Endothelial cell of umbilical vein (primary cell): ENCODE measurements at regions not wholly inside any gene's neighbourhood (a gene's known extent, or its start where the extent isn't known, plus 50 kb on each side); places are given as distances from the start of the nearest gene placed in this dataset.

Experiments
- BruUV-seq: library from RNA; stranded (reverse); fragments of 400-500 nt; replicated peaks from 2 replicates; lab custom pipeline; 2021; lab: Mats Ljungman, UMichigan
- CTCF ChIA-PET: fragments of 300-600, 350-600 bp; sonication (Branson Sonifier 250); formaldehyde crosslinking; loops from one replicate; lab custom pipeline; 2021; ENCODE audit warnings: antibody characterized with exemption, inconsistent platforms; lab: Charles Lee
- POLR2A ChIA-PET: fragments of 300-600, 350-600 bp; sonication (Branson Sonifier 250); formaldehyde crosslinking; loops from one replicate; lab custom pipeline; 2021; ENCODE audit warnings: antibody characterized with exemption, inconsistent platforms; lab: Charles Lee
- DNase-seq: peaks from one replicate; pipeline ENCODE4 v3.0.0-alpha.2; 2011; ENCODE audit warnings: low read depth, low spot score
- FAIRE-seq: peaks from 2 replicates; lab custom pipeline; 2011; peaks lifted over from hg19 to GRCh38; lab: Jason Lieb, UNC
- H2AFZ ChIP-seq: 2 replicates; pipeline ENCODE4 v1.6.0; 2012; ENCODE audit warnings: low read depth, low read length, control low read depth, inconsistent platforms
- H3K27ac ChIP-seq: 2 replicates; pipeline ENCODE4 v1.5.1; 2011; ENCODE audit warnings: low read depth, mild to moderate bottlenecking, control low read depth, low read length, moderate library complexity; ENCODE audit not compliant: insufficient read depth
- H3K27me3 ChIP-seq, 2 experiments: 2 replicates each; pipeline versions ENCODE4 v1.6.0 to v1.6.1; 2011; ENCODE audit warnings: low read length in 2 of 2, mixed read lengths in 1 of 2; ENCODE audit not compliant: control insufficient read depth in 2 of 2, insufficient read depth in 2 of 2
- H3K36me3 ChIP-seq, 2 experiments: 2 replicates in 1 of 2; 3 replicates in 1 of 2; pipeline ENCODE4 v1.5.1; 2011; ENCODE audit warnings: low read length in 2 of 2, mild to moderate bottlenecking in 1 of 2, moderate library complexity in 1 of 2; ENCODE audit not compliant: control insufficient read depth in 2 of 2, insufficient read depth in 2 of 2; ENCODE audit errors: extremely low read depth in 1 of 2
- H3K4me1 ChIP-seq: 3 replicates; pipeline ENCODE4 v1.5.1; 2011; ENCODE audit warnings: mild to moderate bottlenecking, low read length; ENCODE audit not compliant: control insufficient read depth, insufficient read depth; ENCODE audit errors: extremely low read depth
- H3K4me2 ChIP-seq: 2 replicates; pipeline ENCODE4 v1.6.1; 2011; ENCODE audit warnings: low read length, control low read depth, mixed read lengths; ENCODE audit not compliant: insufficient read depth
- H3K4me3 ChIP-seq, 3 experiments: fragments of 200-600 bp in 1 of 3; sonication (generic), shearing (Covaris generic) in 1 of 3; replicated peaks in 1 of 3; 2 replicates each; pipeline ENCODE4 v1.5.1; 2011 to 2016; ENCODE audit warnings: control low read depth in 3 of 3, low read length in 3 of 3, mild to moderate bottlenecking in 2 of 3, inconsistent platforms in 1 of 3, low read depth in 1 of 3, moderate library complexity in 1 of 3; ENCODE audit not compliant: insufficient read depth in 1 of 3
- H3K79me2 ChIP-seq: 2 replicates; pipeline ENCODE4 v1.6.0; 2012; ENCODE audit warnings: low read length, inconsistent platforms; ENCODE audit not compliant: control insufficient read depth, insufficient read depth
- H3K9ac ChIP-seq: replicated peaks from 2 replicates; pipeline ENCODE3; 2011; ENCODE audit warnings: low read length, control low read depth; ENCODE audit not compliant: insufficient read depth; ENCODE audit errors: extremely low read depth
- H3K9me1 ChIP-seq: replicated peaks from 3 replicates; pipeline ENCODE4 v1.6.0; 2011; ENCODE audit warnings: mild to moderate bottlenecking, low read length; ENCODE audit not compliant: control insufficient read depth, insufficient read depth; ENCODE audit errors: extremely low read depth
- H3K9me3 ChIP-seq: replicated peaks from 2 replicates; pipeline ENCODE4 v1.5.1; 2012; ENCODE audit warnings: low read length, inconsistent platforms; ENCODE audit not compliant: control insufficient read depth, insufficient read depth
- H4K20me1 ChIP-seq: replicated peaks from 2 replicates; pipeline ENCODE3; 2011; ENCODE audit warnings: mild to moderate bottlenecking, low read length; ENCODE audit not compliant: control insufficient read depth, insufficient read depth; ENCODE audit errors: extremely low read depth
- EZH2 ChIP-seq: IDR thresholded peaks from 2 replicates; pipeline ENCODE4 v1.6.1; 2012; ENCODE audit warnings: borderline replicate concordance, low read depth, mild to moderate bottlenecking, moderate library complexity, low read length, inconsistent platforms; ENCODE audit not compliant: severe bottlenecking
- FOS ChIP-seq: IDR thresholded peaks from 2 replicates; pipeline ENCODE4 v1.6.1; 2011; ENCODE audit warnings: mild to moderate bottlenecking, low read length, moderate library complexity, borderline replicate concordance; ENCODE audit not compliant: insufficient read depth
- GATA2 ChIP-seq: IDR thresholded peaks from 2 replicates; pipeline ENCODE4 v1.7.0; 2011; ENCODE audit warnings: low read depth, mild to moderate bottlenecking, moderate library complexity, mixed read lengths, low read length; ENCODE audit not compliant: insufficient read length, insufficient read depth
- JUN ChIP-seq: IDR thresholded peaks from 2 replicates; pipeline ENCODE4 v1.6.1; 2011; ENCODE audit warnings: borderline replicate concordance, low read depth; ENCODE audit not compliant: insufficient read length, insufficient read depth
- MYC ChIP-seq: IDR thresholded peaks from one replicate; pipeline ENCODE4 v1.6.1; 2011; ENCODE audit warnings: mild to moderate bottlenecking, low read depth, low read length
- POLR2A ChIP-seq: IDR thresholded peaks from 2 replicates; pipeline ENCODE4 v1.6.1; 2012; ENCODE audit warnings: low read depth, mild to moderate bottlenecking, control low read depth, low read length
- POLR2AphosphoS5 ChIP-seq: IDR thresholded peaks from 2 replicates; pipeline ENCODE4 v1.6.1; 2012; ENCODE audit warnings: low read depth, mild to moderate bottlenecking, control low read depth, low read length, moderate library complexity; ENCODE audit not compliant: insufficient read depth
- dilution Hi-C: fragments of 300-500 bp; cut with MboI; formaldehyde crosslinking; loops from one replicate; pipeline ENCODE4 v1.15.0; 2019; ENCODE audit warnings: low sequenced_read_pairs; ENCODE audit not compliant: extremely low pct_ligation_motif_present
- intact Hi-C: fragments of 100-400 bp; cut with micrococcal nuclease; formaldehyde crosslinking; loops from one replicate; pipeline ENCODE4 v1.10.0; 2022
- TF ChIP-seq, protein P1 (sequence below): IDR thresholded peaks from 2 replicates; pipeline ENCODE4 v1.6.1; 2011; ENCODE audit not compliant: insufficient read depth, insufficient read length
- TF ChIP-seq, protein P2 (sequence below), 2 donors: IDR thresholded peaks; 1 replicate in 1 of 2; 2 replicates in 1 of 2; pipeline ENCODE4 v1.5.1; 2011; ENCODE audit warnings: low read length in 2 of 2, mild to moderate bottlenecking in 2 of 2, moderate library complexity in 2 of 2, control low read depth in 1 of 2, inconsistent platforms in 1 of 2, low read depth in 1 of 2; ENCODE audit not compliant: insufficient read depth in 1 of 2; ENCODE audit errors: extremely low read depth in 1 of 2

DNA sequence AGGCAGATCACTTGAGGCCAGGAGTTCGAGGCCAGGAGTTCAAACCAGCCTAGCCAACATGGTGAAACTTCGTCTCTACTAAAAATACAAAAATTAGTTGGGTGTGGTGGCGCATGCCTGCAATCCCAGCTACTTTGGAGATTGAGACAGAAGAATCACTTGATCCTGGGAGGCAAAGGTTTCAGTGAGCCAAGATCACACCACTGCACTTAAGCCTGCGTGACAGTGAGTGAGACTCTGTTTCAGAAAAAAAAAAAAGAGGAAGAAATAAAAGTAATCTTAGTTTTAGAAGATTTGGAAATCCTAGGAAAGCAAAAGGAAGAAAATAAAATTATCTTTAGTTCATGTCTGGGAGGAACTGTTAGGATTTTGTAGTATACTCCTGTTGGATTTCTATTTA lies 77.2 kb downstream of the IL12A start:
- no peak overlapping the region for H3K27ac ChIP-seq
- POLR2A ChIA-PET, result no interaction called here
- intact Hi-C loops, result no loop called here
- H3K9ac ChIP-seq, result no peak overlapping the region
- no peaks in the 10 kb centered on the region for H3K4me1 ChIP-seq
- TF ChIP-seq JUN, result no peak
- TF ChIP-seq, protein P1, sequence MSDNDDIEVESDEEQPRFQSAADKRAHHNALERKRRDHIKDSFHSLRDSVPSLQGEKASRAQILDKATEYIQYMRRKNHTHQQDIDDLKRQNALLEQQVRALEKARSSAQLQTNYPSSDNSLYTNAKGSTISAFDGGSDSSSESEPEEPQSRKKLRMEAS, result no peak
- TF ChIP-seq, protein P2, sequence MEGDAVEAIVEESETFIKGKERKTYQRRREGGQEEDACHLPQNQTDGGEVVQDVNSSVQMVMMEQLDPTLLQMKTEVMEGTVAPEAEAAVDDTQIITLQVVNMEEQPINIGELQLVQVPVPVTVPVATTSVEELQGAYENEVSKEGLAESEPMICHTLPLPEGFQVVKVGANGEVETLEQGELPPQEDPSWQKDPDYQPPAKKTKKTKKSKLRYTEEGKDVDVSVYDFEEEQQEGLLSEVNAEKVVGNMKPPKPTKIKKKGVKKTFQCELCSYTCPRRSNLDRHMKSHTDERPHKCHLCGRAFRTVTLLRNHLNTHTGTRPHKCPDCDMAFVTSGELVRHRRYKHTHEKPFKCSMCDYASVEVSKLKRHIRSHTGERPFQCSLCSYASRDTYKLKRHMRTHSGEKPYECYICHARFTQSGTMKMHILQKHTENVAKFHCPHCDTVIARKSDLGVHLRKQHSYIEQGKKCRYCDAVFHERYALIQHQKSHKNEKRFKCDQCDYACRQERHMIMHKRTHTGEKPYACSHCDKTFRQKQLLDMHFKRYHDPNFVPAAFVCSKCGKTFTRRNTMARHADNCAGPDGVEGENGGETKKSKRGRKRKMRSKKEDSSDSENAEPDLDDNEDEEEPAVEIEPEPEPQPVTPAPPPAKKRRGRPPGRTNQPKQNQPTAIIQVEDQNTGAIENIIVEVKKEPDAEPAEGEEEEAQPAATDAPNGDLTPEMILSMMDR (IDR thresholded peaks at IDR 0.05; ENCODE audit: extremely low read depth in 1 of 2, insufficient read depth in 1 of 2, low read depth in 1 of 2, low read length in 2 of 2), result no peak
- TF ChIP-seq EZH2, result no peak
- no peak for TF ChIP-seq GATA2
- TF ChIP-seq POLR2AphosphoS5, result no peak
- TF ChIP-seq FOS, result no peak
- no peak for TF ChIP-seq MYC
- no peak for TF ChIP-seq POLR2A
- dilution Hi-C loops, result no loop called here
- peaks cover 0 to 5% of the 10 kb centered on the region in 2 experiments for H3K27me3 ChIP-seq
- H3K36me3 ChIP-seq, result no peaks in the 10 kb centered on the region
- H3K4me2 ChIP-seq, result no peak overlapping the region
- no peaks in the 10 kb centered on the region for H3K9me1 ChIP-seq
- H4K20me1 ChIP-seq, result no peaks in the 10 kb centered on the region
- no TSS peak for BruUV-seq
- no peak overlapping the region for H3K4me3 ChIP-seq
- FAIRE-seq (no peak), DNase-seq (no peak)
- H2AFZ ChIP-seq, result no peak overlapping the region
- CTCF ChIA-PET, result no interaction called here
- H3K79me2 ChIP-seq, result no peaks in the 10 kb centered on the region
- no peaks in the 10 kb centered on the region for H3K9me3 ChIP-seq
